ENCODE measurements at regions not wholly inside any gene's neighbourhood (a gene's known extent, or its start where the extent isn't known, plus 50 kb on each side); places are given as distances from the start of the nearest gene placed in this dataset.

DNA sequence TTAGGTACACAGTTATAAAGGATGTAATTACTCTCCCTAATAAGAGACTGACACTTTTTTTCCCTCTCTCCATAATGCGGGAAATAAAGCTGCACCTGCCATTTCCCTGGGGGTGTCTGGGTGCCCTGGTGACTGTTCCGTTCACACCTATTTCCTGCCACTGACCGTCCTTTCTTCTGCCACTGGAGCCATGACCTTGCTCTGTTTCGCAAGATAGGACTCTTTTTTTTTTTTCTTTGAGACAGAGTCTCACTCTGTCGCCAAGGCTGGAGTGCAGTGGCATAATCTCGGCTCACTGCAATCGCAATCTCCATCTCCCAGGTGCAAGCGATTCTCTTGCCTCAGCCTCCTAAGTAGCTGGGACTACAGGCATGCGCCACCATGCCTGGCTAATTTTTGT, 66.1 kb upstream of the SERBP1 start:
- ChIA-PET POLR2A (no interaction called here), CTCF (interaction anchor here (0.7 kb wide), 1 partner anchor 254 kb away, joined by 6 read pairs; no protein-coding TSS in a partner anchor)
- ATAC-seq: no peak
- no peak for DNase-seq (ENCODE audit: low read depth, low spot score)
- no peak for TF ChIP-seq SIN3A (IDR thresholded peaks at IDR 0.05; ENCODE audit: borderline replicate concordance, insufficient read depth, low read depth, low read length)
- TF ChIP-seq, protein P1, sequence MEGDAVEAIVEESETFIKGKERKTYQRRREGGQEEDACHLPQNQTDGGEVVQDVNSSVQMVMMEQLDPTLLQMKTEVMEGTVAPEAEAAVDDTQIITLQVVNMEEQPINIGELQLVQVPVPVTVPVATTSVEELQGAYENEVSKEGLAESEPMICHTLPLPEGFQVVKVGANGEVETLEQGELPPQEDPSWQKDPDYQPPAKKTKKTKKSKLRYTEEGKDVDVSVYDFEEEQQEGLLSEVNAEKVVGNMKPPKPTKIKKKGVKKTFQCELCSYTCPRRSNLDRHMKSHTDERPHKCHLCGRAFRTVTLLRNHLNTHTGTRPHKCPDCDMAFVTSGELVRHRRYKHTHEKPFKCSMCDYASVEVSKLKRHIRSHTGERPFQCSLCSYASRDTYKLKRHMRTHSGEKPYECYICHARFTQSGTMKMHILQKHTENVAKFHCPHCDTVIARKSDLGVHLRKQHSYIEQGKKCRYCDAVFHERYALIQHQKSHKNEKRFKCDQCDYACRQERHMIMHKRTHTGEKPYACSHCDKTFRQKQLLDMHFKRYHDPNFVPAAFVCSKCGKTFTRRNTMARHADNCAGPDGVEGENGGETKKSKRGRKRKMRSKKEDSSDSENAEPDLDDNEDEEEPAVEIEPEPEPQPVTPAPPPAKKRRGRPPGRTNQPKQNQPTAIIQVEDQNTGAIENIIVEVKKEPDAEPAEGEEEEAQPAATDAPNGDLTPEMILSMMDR (IDR thresholded peaks at IDR 0.05): no peak
- TF ChIP-seq POLR2AphosphoS5 (IDR thresholded peaks at IDR 0.05; ENCODE audit: low read depth, low read length): no peak
- TF ChIP-seq, protein P2, sequence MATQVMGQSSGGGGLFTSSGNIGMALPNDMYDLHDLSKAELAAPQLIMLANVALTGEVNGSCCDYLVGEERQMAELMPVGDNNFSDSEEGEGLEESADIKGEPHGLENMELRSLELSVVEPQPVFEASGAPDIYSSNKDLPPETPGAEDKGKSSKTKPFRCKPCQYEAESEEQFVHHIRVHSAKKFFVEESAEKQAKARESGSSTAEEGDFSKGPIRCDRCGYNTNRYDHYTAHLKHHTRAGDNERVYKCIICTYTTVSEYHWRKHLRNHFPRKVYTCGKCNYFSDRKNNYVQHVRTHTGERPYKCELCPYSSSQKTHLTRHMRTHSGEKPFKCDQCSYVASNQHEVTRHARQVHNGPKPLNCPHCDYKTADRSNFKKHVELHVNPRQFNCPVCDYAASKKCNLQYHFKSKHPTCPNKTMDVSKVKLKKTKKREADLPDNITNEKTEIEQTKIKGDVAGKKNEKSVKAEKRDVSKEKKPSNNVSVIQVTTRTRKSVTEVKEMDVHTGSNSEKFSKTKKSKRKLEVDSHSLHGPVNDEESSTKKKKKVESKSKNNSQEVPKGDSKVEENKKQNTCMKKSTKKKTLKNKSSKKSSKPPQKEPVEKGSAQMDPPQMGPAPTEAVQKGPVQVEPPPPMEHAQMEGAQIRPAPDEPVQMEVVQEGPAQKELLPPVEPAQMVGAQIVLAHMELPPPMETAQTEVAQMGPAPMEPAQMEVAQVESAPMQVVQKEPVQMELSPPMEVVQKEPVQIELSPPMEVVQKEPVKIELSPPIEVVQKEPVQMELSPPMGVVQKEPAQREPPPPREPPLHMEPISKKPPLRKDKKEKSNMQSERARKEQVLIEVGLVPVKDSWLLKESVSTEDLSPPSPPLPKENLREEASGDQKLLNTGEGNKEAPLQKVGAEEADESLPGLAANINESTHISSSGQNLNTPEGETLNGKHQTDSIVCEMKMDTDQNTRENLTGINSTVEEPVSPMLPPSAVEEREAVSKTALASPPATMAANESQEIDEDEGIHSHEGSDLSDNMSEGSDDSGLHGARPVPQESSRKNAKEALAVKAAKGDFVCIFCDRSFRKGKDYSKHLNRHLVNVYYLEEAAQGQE (IDR thresholded peaks at IDR 0.05; ENCODE audit: insufficient read depth in 1 of 2, low read depth in 2 of 2, low read length in 1 of 2): no peak
- TF ChIP-seq TCF7L2 (IDR thresholded peaks at IDR 0.05; ENCODE audit: low read depth, low read length): no peak
- no peaks in the 10 kb centered on the region for H3K36me3 ChIP-seq (ENCODE audit: control insufficient read depth, insufficient read depth, low read length)
- BruUV-seq (replicated peaks): no TSS peak
- H3K9me3 ChIP-seq (ENCODE audit: control insufficient read depth, insufficient read depth, low read depth, low read length): no peaks in the 10 kb centered on the region
- intact Hi-C loops (cut with micrococcal nuclease; ENCODE audit: unreplicated experiment): no loop called here
- H3K4me1 ChIP-seq (ENCODE audit: control insufficient read depth, insufficient read depth, low read length): no peaks in the 10 kb centered on the region
- H3K27me3 ChIP-seq (ENCODE audit: control insufficient read depth, insufficient read depth, low read length): no peaks in the 10 kb centered on the region
- H3K27ac ChIP-seq (ENCODE audit: low read length): no peak overlapping the region
- in situ Hi-C loops (cut with HindIII; ENCODE audit: low pct_unique_long_range_greater_than_20kb, low sequenced_read_pairs): no loop called here
- H3K4me3 ChIP-seq (ENCODE audit: low read depth in 2 of 2, low read length in 2 of 2): no peak overlapping the region

DNA sequence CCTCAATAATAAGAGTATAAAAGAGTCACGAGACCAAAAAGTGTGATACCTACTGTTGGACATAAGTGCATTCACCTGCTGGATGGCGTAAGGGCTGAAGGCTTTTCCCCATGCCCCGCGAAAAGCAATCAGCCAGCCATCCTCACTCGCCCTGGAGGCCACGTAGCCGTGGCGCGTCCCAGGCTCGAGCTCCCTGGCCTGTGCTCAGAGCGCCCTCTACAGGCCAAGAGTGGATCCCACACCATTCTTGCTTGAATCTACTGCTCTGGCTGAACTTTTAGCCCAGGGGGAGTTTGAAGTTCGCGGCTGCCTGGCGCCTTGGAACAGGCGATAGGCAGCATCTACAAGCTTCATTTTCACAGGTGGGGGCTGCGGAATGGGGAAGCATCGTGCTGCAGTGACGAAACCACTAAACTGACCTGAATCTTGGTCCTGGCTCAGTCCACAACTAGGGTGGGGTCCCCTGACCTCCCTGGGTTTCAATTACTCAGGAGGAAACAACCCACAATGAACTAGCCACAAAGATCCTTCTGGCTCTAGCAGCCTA, 70.3 kb upstream of the SERBP1 start:
- BruUV-seq (replicated peaks): no TSS peak
- in situ Hi-C loops (cut with HindIII; ENCODE audit: low pct_unique_long_range_greater_than_20kb, low sequenced_read_pairs) (no loop called here), intact Hi-C loops (cut with micrococcal nuclease; ENCODE audit: unreplicated experiment) (loop anchor here (2.0 to 10.0 kb wide), 5 partner anchors 68 to 506 kb away; partner anchors contain the start of gene SERBP1)
- ChIA-PET POLR2A (no interaction called here), CTCF (interaction anchor here (0.6 to 2.1 kb wide), 7 partner anchors 75 to 442 kb away, joined by 3 to 12 read pairs (median 5); no protein-coding TSS in a partner anchor)
- H3K27ac ChIP-seq (ENCODE audit: low read length): no peak overlapping the region
- DNase-seq (ENCODE audit: low read depth, low spot score): peak; percentile 57
- H3K27me3 ChIP-seq (ENCODE audit: control insufficient read depth, insufficient read depth, low read length): no peaks in the 10 kb centered on the region; the same call in 1 of the 2 replicates
- H3K36me3 ChIP-seq (ENCODE audit: control insufficient read depth, insufficient read depth, low read length): no peaks in the 10 kb centered on the region
- TF ChIP-seq, protein P1 (IDR thresholded peaks at IDR 0.05): peak; percentile 98
- TF ChIP-seq TCF7L2 (IDR thresholded peaks at IDR 0.05; ENCODE audit: low read depth, low read length) (no peak), SIN3A (IDR thresholded peaks at IDR 0.05; ENCODE audit: borderline replicate concordance, insufficient read depth, low read depth, low read length) (no peak), POLR2AphosphoS5 (IDR thresholded peaks at IDR 0.05; ENCODE audit: low read depth, low read length) (no peak)
- TF ChIP-seq, protein P2 (IDR thresholded peaks at IDR 0.05; ENCODE audit: insufficient read depth in 1 of 2, low read depth in 2 of 2, low read length in 1 of 2): peak in 1 of 2 experiments; percentile 45; a peak in 1 of 4 replicates
- peak; percentile 99 for ATAC-seq
- no peaks in the 10 kb centered on the region for H3K9me3 ChIP-seq (ENCODE audit: control insufficient read depth, insufficient read depth, low read depth, low read length)
- no peaks in the 10 kb centered on the region for H3K4me1 ChIP-seq (ENCODE audit: control insufficient read depth, insufficient read depth, low read length)
- H3K4me3 ChIP-seq (ENCODE audit: low read depth in 2 of 2, low read length in 2 of 2): no peak overlapping the region
